HCT116 (cell line): ENCODE measurements at regions not wholly inside any gene's neighbourhood (a gene's known extent, or its start where the extent isn't known, plus 50 kb on each side); places are given as distances from the start of the nearest gene placed in this dataset.

Experiments used
- CEBPB ChIP-seq: IDR thresholded peaks from 2 replicates; pipeline ENCODE4 v1.6.1; 2012; ENCODE audit warnings: low read depth
- EZH2phosphoT487 ChIP-seq: fragments of 200-600 bp; IDR thresholded peaks from 2 replicates; pipeline ENCODE4 v1.6.1; 2018; ENCODE audit warnings: antibody characterized with exemption, borderline replicate concordance
- POLR2A ChIP-seq: IDR thresholded peaks from 2 replicates; pipeline ENCODE4 v1.7.0; 2011; ENCODE audit warnings: borderline replicate concordance; ENCODE audit not compliant: insufficient read depth, insufficient read length; ENCODE audit errors: extremely low read depth
- POLR2AphosphoS5 ChIP-seq: IDR thresholded peaks from 2 replicates; pipeline ENCODE4 v1.6.1; 2011; ENCODE audit warnings: mild to moderate bottlenecking, low read depth, low read length, moderate library complexity
- RAD21 ChIP-seq: IDR thresholded peaks from 2 replicates; pipeline ENCODE4 v1.6.1; 2012; ENCODE audit warnings: low read depth, mild to moderate bottlenecking
- YY1 ChIP-seq: IDR thresholded peaks from 2 replicates; pipeline ENCODE4 v1.6.1; 2011; ENCODE audit warnings: low read length, low read depth, moderate library complexity, mild to moderate bottlenecking; ENCODE audit not compliant: insufficient replicate concordance; ENCODE audit errors: extremely low read depth
- TF ChIP-seq, protein P1 (sequence below), 3 experiments: fragments of 200-600 bp in 1 of 3; sonication (generic) in 1 of 3; IDR thresholded peaks in 2 of 3; conservative IDR thresholded peaks in 1 of 3; 2 replicates each; pipeline ENCODE4 v1.5.1; 2012 to 2017; ENCODE audit warnings: low read depth in 2 of 3, low read length in 2 of 3, antibody characterized with exemption in 1 of 3, borderline replicate concordance in 1 of 3, control low read depth in 1 of 3, mild to moderate bottlenecking in 1 of 3, mixed read lengths in 1 of 3, mixed run types in 1 of 3, moderate library complexity in 1 of 3; ENCODE audit not compliant: insufficient read depth in 1 of 3

GRCh38 chr20:40223810-40224209 lies 465.2 kb downstream of the MAFB start:
- no peak for TF ChIP-seq YY1
- no peak for TF ChIP-seq RAD21
- TF ChIP-seq, protein P1, sequence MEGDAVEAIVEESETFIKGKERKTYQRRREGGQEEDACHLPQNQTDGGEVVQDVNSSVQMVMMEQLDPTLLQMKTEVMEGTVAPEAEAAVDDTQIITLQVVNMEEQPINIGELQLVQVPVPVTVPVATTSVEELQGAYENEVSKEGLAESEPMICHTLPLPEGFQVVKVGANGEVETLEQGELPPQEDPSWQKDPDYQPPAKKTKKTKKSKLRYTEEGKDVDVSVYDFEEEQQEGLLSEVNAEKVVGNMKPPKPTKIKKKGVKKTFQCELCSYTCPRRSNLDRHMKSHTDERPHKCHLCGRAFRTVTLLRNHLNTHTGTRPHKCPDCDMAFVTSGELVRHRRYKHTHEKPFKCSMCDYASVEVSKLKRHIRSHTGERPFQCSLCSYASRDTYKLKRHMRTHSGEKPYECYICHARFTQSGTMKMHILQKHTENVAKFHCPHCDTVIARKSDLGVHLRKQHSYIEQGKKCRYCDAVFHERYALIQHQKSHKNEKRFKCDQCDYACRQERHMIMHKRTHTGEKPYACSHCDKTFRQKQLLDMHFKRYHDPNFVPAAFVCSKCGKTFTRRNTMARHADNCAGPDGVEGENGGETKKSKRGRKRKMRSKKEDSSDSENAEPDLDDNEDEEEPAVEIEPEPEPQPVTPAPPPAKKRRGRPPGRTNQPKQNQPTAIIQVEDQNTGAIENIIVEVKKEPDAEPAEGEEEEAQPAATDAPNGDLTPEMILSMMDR (IDR thresholded peaks at IDR 0.05 in 2 of 3, conservative IDR thresholded peaks at IDR 0.05 in 1 of 3; ENCODE audit: borderline replicate concordance in 1 of 3, insufficient read depth in 1 of 3, low read depth in 2 of 3, low read length in 2 of 3), result no peak
- TF ChIP-seq CEBPB, result no peak
- no peak for TF ChIP-seq POLR2AphosphoS5
- no peak for TF ChIP-seq POLR2A
- no peak for TF ChIP-seq EZH2phosphoT487
